ENCODE measurements at regions not wholly inside any gene's neighbourhood (a gene's known extent, or its start where the extent isn't known, plus 50 kb on each side); places are given as distances from the start of the nearest gene placed in this dataset.

DNA sequence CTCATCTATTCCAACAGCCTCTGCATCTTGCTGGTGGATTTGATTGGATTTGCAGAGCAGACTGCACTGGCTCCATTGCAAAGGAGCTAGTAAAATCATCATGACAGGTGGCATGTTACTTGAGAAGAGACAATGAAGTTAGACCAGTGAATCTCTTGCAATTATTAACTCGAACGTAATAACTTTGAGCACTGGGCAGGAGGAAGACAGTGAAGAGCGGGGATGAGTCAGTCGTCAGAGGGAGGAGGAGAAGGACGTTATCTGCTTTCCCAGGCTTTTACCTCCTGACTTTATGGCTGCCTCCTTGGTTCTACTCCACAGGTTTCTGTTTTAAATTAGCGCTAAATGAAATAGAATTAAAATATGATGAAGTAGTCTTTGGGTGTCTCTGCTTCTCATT lies 257.8 kb upstream of the IPO5 start:
- no peak overlapping the region for H3K9ac ChIP-seq (ENCODE audit: low read depth, low read length)
- H3K36me3 ChIP-seq (ENCODE audit: insufficient read depth, low read length) = no peaks in the 10 kb centered on the region
- no peaks in the 10 kb centered on the region for H3K9me3 ChIP-seq (ENCODE audit: control insufficient read depth, insufficient read depth, low read length)
- H3K4me1 ChIP-seq (ENCODE audit: insufficient read depth, low read length) = no peaks in the 10 kb centered on the region; the same call in 1 of the 2 replicates

DNA sequence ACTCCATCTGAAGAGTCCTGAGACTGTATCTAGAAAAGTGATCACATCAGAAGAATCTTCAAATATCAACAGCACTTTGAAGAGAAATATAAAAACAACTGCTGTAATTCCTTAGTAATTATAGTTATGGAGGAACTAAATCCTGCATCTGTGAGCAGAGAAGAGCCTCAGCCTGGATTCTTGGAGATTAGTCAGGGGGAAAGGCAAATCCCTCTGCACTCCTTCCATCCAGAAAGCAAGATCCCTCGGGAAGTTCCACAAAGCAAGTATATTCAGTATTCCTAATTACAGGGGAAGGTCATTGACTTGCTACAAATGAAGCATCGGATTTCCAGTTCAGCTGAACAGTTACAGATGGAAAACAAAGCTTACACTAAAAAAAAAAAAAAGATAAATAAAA lies 256.6 kb upstream of the IPO5 start:
- no peak overlapping the region for H3K9ac ChIP-seq (ENCODE audit: low read depth, low read length)

GRCh38 chr13:97700306-97700848 lies 253.1 kb upstream of the IPO5 start:
- Histone ChIP-seq H3K4me1 (ENCODE audit: insufficient read depth, low read length) (no peaks in the 10 kb centered on the region), H3K9ac (ENCODE audit: low read depth, low read length) (no peak overlapping the region), H3K36me3 (ENCODE audit: insufficient read depth, low read length) (no peaks in the 10 kb centered on the region), H3K9me3 (ENCODE audit: control insufficient read depth, insufficient read depth, low read length) (no peaks in the 10 kb centered on the region)

More for the DNA sequence above, 256.6 kb upstream of the IPO5 start:
- no peaks in the 10 kb centered on the region for H3K9me3 ChIP-seq (ENCODE audit: control insufficient read depth, insufficient read depth, low read length)
- H3K36me3 ChIP-seq (ENCODE audit: insufficient read depth, low read length) = no peaks in the 10 kb centered on the region
- H3K4me1 ChIP-seq (ENCODE audit: insufficient read depth, low read length) = no peaks in the 10 kb centered on the region; the same call in 1 of the 2 replicates

DNA sequence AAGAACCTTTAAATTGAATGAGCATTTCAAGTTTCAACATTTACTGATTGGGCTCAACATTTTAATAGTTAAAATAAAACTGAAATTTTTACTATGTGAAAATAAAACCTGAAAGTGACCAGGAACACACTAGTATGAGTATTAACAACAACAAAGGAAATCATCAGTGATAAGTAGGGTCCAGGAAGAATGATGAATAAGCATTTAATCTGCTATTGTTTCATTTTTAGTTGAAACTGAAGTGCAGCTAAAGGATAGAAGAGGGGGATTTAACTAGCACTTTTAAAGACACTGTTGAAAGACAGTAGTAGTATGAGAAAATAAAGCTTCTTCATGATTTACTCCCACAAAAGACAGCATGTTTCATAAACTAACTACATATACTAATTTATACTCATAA lies 250.9 kb upstream of the IPO5 start:
- Histone ChIP-seq H3K9me3 (ENCODE audit: control insufficient read depth, insufficient read depth, low read length) (no peaks in the 10 kb centered on the region), H3K4me1 (ENCODE audit: insufficient read depth, low read length) (no peaks in the 10 kb centered on the region), H3K9ac (ENCODE audit: low read depth, low read length) (no peak overlapping the region), H3K36me3 (ENCODE audit: insufficient read depth, low read length) (no peaks in the 10 kb centered on the region)

DNA sequence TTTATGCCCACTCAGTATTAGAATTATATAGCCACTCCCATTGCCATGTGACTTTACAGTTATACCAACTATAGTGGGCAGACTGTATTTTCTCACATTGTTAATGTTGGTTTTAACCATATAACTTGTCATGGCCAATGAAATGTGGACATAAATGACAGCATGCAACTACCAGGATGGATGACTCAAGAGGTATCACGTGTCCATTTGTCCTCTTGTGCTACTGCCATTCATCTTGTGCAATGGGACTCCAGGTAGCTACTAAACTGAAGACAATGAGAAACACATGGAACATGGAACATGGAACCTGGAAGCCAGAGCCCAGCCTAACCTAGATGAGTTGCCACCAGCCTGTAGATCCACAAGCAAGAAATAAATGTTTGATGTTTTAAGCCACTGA lies 242.7 kb upstream of the IPO5 start:
- no peaks in the 10 kb centered on the region for H3K36me3 ChIP-seq (ENCODE audit: insufficient read depth, low read length)
- H3K9me3 ChIP-seq (ENCODE audit: control insufficient read depth, insufficient read depth, low read length) = no peaks in the 10 kb centered on the region
- no peak overlapping the region for H3K9ac ChIP-seq (ENCODE audit: low read depth, low read length)
- H3K4me1 ChIP-seq (ENCODE audit: insufficient read depth, low read length) = no peaks in the 10 kb centered on the region

GRCh38 chr13:97712770-97713169 lies 240.7 kb upstream of the IPO5 start:
- Histone ChIP-seq H3K4me1 (ENCODE audit: insufficient read depth, low read length) (no peaks in the 10 kb centered on the region), H3K9ac (ENCODE audit: low read depth, low read length) (no peak overlapping the region), H3K36me3 (ENCODE audit: insufficient read depth, low read length) (no peaks in the 10 kb centered on the region), H3K9me3 (ENCODE audit: control insufficient read depth, insufficient read depth, low read length) (no peaks in the 10 kb centered on the region)

DNA sequence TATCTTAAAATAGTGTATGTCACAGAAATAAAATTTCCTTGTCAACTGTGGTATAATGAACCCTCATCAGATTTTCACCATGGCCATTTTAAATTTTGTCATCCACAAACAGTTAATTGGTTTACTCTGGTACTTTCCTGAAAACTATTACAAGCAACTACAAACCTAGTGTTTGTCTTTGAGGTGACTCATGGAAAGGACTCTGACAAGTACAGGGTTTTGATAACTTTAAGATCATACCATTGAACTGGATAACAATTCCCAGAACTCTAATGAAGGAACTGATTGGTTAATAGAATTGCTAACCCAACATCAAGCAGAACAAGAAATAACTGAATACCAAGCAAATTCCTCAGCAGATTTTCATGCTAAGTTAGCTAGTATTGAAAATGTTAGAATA lies 237.7 kb upstream of the IPO5 start:
- H3K9ac ChIP-seq (ENCODE audit: low read depth, low read length) = no peak overlapping the region

GRCh38 chr13:97716746-97717145 lies 236.7 kb upstream of the IPO5 start:
- Histone ChIP-seq H3K36me3 (ENCODE audit: insufficient read depth, low read length) (no peaks in the 10 kb centered on the region), H3K9ac (ENCODE audit: low read depth, low read length) (no peak overlapping the region), H3K9me3 (ENCODE audit: control insufficient read depth, insufficient read depth, low read length) (no peaks in the 10 kb centered on the region), H3K4me1 (ENCODE audit: insufficient read depth, low read length) (no peaks in the 10 kb centered on the region)

More for the DNA sequence above, 237.7 kb upstream of the IPO5 start:
- Histone ChIP-seq H3K4me1 (ENCODE audit: insufficient read depth, low read length) (no peaks in the 10 kb centered on the region), H3K9me3 (ENCODE audit: control insufficient read depth, insufficient read depth, low read length) (no peaks in the 10 kb centered on the region), H3K36me3 (ENCODE audit: insufficient read depth, low read length) (no peaks in the 10 kb centered on the region)

DNA sequence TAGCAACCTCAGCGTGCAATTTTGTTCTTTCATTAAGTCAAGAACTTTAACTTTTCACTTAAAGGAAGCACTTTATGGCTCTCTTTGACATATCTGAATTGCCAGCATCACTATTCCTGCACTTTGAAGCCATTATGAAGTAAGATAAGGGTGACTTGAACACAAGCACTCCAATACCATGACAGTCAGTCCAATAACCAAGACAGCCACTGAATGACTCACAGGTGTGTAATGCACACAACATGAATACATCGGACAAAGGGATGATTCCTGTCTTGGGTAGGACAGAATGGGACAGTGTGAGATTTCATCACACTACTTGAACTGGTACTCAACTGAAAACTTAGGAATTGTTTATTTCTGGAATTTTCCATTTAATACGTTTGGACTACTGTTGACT lies 233.7 kb upstream of the IPO5 start:
- no peak overlapping the region for H3K9ac ChIP-seq (ENCODE audit: low read depth, low read length)
- no peaks in the 10 kb centered on the region for H3K9me3 ChIP-seq (ENCODE audit: control insufficient read depth, insufficient read depth, low read length)
- H3K36me3 ChIP-seq (ENCODE audit: insufficient read depth, low read length) = no peaks in the 10 kb centered on the region
- no peaks in the 10 kb centered on the region for H3K4me1 ChIP-seq (ENCODE audit: insufficient read depth, low read length)

- no peaks in the 10 kb centered on the region for H3K4me1 ChIP-seq (ENCODE audit: insufficient read depth, low read length)
- H3K9me3 ChIP-seq (ENCODE audit: control insufficient read depth, insufficient read depth, low read length) = no peaks in the 10 kb centered on the region
- no peak overlapping the region for H3K9ac ChIP-seq (ENCODE audit: low read depth, low read length)
- H3K36me3 ChIP-seq (ENCODE audit: insufficient read depth, low read length) = no peaks in the 10 kb centered on the region
Measured at GRCh38 chr13:97720896-97721295, 232.6 kb upstream of the IPO5 start.

GRCh38 chr13:97723655-97724054 lies 229.8 kb upstream of the IPO5 start:
- Histone ChIP-seq H3K9ac (ENCODE audit: low read depth, low read length) (no peak overlapping the region), H3K36me3 (ENCODE audit: insufficient read depth, low read length) (no peaks in the 10 kb centered on the region), H3K4me1 (ENCODE audit: insufficient read depth, low read length) (no peaks in the 10 kb centered on the region), H3K9me3 (ENCODE audit: control insufficient read depth, insufficient read depth, low read length) (no peaks in the 10 kb centered on the region)

DNA sequence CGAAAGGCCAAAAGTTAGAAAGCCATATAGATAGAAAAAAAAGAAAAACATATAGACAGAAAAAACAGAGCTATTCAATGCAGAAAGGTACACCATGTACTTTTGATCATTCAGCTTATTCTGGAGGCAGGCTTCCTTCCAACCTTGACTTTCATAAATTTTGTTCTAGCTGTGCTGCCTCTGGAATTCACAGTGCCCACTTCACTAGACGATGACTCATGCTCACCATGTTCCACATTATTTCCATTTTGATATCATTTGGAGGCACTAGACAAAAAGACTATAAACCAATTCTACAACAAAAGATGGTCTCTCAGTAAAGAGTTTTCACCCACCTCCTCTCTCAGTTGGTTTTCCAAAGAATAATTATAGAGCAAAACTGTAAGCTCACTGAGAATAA lies 229.0 kb upstream of the IPO5 start:
- H3K9ac ChIP-seq (ENCODE audit: low read depth, low read length) = no peak overlapping the region
- no peaks in the 10 kb centered on the region for H3K36me3 ChIP-seq (ENCODE audit: insufficient read depth, low read length)
- no peaks in the 10 kb centered on the region for H3K9me3 ChIP-seq (ENCODE audit: control insufficient read depth, insufficient read depth, low read length)
- H3K4me1 ChIP-seq (ENCODE audit: insufficient read depth, low read length) = no peaks in the 10 kb centered on the region

DNA sequence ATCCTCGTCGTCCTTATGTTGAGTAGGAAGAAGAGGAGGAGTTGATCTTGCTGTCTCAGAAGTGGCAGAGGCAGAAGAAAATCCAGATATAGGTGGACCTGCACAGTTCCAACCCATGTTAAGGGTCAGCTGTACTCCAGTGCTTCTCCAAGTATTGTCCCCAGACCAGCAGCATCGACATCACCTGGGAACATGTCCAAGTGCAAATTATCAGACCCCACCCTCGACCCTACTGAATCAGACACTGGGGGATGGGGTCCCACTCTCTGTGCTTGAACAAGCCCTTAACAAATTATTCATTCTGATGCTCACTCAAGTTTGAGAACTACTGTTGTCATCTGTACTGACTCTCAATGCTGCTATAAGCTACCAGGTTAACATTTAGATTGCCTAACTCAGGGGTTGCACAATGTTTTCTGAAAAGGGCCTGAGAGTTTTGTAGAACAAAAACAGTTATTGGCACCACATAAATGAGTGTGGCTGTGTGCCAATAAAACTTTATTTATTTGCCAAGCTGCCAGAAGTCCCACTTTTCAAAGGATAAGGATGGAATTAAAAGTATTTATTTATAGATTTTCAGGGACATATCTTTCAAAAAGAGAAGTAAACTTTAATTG lies 226.7 kb upstream of the IPO5 start:
- no peak overlapping the region for H3K9ac ChIP-seq (ENCODE audit: low read depth, low read length)
- no peaks in the 10 kb centered on the region for H3K36me3 ChIP-seq (ENCODE audit: insufficient read depth, low read length)
- no peaks in the 10 kb centered on the region for H3K4me1 ChIP-seq (ENCODE audit: insufficient read depth, low read length)
- no peaks in the 10 kb centered on the region for H3K9me3 ChIP-seq (ENCODE audit: control insufficient read depth, insufficient read depth, low read length)

GRCh38 chr13:97727991-97728390 lies 225.5 kb upstream of the IPO5 start:
- Histone ChIP-seq H3K36me3 (ENCODE audit: insufficient read depth, low read length) (no peaks in the 10 kb centered on the region), H3K9ac (ENCODE audit: low read depth, low read length) (no peak overlapping the region), H3K4me1 (ENCODE audit: insufficient read depth, low read length) (no peaks in the 10 kb centered on the region), H3K9me3 (ENCODE audit: control insufficient read depth, insufficient read depth, low read length) (no peaks in the 10 kb centered on the region)

DNA sequence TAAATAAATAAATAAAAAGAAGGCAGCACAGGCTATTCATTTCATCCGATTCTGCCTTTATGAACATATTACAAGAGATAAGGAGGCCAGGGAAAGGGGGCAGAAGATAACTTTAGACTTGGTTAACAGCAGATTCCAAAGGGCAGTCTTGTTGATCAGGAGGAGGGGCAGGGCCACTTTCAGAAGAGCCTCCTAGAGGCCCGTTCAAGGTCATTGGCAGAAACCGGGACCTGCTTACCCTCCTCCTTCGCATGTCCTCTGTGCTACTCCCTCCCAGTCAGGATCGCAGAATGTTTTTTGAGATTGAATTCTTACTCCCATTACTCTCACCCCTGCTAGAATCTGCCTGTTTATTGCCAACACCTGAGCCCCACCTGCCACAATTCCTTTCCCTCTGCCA lies 217.0 kb upstream of the IPO5 start:
- Histone ChIP-seq H3K9ac (ENCODE audit: low read depth, low read length) (no peak overlapping the region), H3K4me1 (ENCODE audit: insufficient read depth, low read length) (no peaks in the 10 kb centered on the region), H3K9me3 (ENCODE audit: control insufficient read depth, insufficient read depth, low read length) (no peaks in the 10 kb centered on the region), H3K36me3 (ENCODE audit: insufficient read depth, low read length) (no peaks in the 10 kb centered on the region)
